Ascending aorta (tissue), 2 donors: ENCODE measurements at regions not wholly inside any gene's neighbourhood (a gene's known extent, or its start where the extent isn't known, plus 50 kb on each side); places are given as distances from the start of the nearest gene placed in this dataset.
"Not testable (repeated sequence)": the region's sequence is repeated elsewhere in the genome, so short reads cannot be mapped to it uniquely, and the experiment has no call there.

Source experiments
- DNase-seq, 2 donors: peaks; one replicate each; pipeline ENCODE4 v3.0.0-alpha.2; 2019; ENCODE audit warnings: low spot score in 2 of 2
- H3K27ac ChIP-seq, 2 donors: fragments of 200-600 bp; sonication (generic); one replicate each; pipeline ENCODE4 v1.5.1; 2016 to 2017; ENCODE audit warnings: mild to moderate bottlenecking in 1 of 2
- H3K27me3 ChIP-seq: fragments of 200-600 bp; sonication (generic); one replicate; pipeline ENCODE4 v1.5.1; 2017
- H3K36me3 ChIP-seq, 2 donors: fragments of 200-600 bp; sonication (generic); one replicate each; pipeline ENCODE4 v1.5.1; 2016
- H3K4me1 ChIP-seq, 2 donors: fragments of 200-600 bp; sonication (generic); one replicate each; pipeline ENCODE4 v1.5.1; 2016 to 2017; ENCODE audit warnings: mild to moderate bottlenecking in 1 of 2
- H3K4me3 ChIP-seq, 2 donors: fragments of 200-600 bp; sonication (generic); one replicate each; pipeline ENCODE4 v1.5.1; 2016 to 2017; ENCODE audit warnings: mild to moderate bottlenecking in 1 of 2
- H3K9me3 ChIP-seq, 2 donors: fragments of 200-600 bp; sonication (generic); one replicate each; pipeline ENCODE4 v1.5.1; 2016
- CTCF ChIP-seq, 3 experiments: fragments of 200-600 bp in 2 of 3; fragments of 450-650 bp in 1 of 3; sonication (generic) in 2 of 3; IDR thresholded peaks; one replicate each; pipeline ENCODE4 v1.5.1; 2016 to 2019; ENCODE audit warnings: antibody characterized with exemption in 3 of 3, mild to moderate bottlenecking in 1 of 3, moderate library complexity in 1 of 3
- intact Hi-C: fragments of 100-400 bp; cut with DNase I; formaldehyde crosslinking; loops from one replicate; pipeline ENCODE4 v1.15.1; 2023

GRCh38 chr16:73113336-73113735 is 65.4 kb upstream of the ZFHX3 start:
- no peaks in the 10 kb centered on the region for H3K4me1 ChIP-seq
- no peak for TF ChIP-seq CTCF (IDR thresholded peaks at IDR 0.05)
- no peaks in the 10 kb centered on the region for H3K27me3 ChIP-seq
- H3K36me3 ChIP-seq: no peaks in the 10 kb centered on the region
- no peaks in the 10 kb centered on the region for H3K9me3 ChIP-seq
- intact Hi-C loops: no loop called here
- no peak for DNase-seq
- H3K4me3 ChIP-seq: no peak overlapping the region
- H3K27ac ChIP-seq: peak overlapping the region in 1 of 2 donors; percentile 19

- intact Hi-C loops: no loop called here
- Histone ChIP-seq H3K4me1 (no peaks in the 10 kb centered on the region), H3K4me3 (no peak overlapping the region), H3K9me3 (no peaks in the 10 kb centered on the region), H3K36me3 (no peaks in the 10 kb centered on the region), H3K27me3 (no peaks in the 10 kb centered on the region), H3K27ac (no peak overlapping the region)
- no peak for DNase-seq
- no peak for TF ChIP-seq CTCF (IDR thresholded peaks at IDR 0.05)
Measured at GRCh38 chr16:73108195-73108963, 60.5 kb upstream of the ZFHX3 start.

- H3K4me1 ChIP-seq: no peaks in the 10 kb centered on the region
- intact Hi-C loops: no loop called here
- H3K27ac ChIP-seq: no peak overlapping the region
- DNase-seq: no peak
- no peaks in the 10 kb centered on the region for H3K9me3 ChIP-seq
- no peaks in the 10 kb centered on the region for H3K36me3 ChIP-seq
- H3K4me3 ChIP-seq: no peak overlapping the region
- no peaks in the 10 kb centered on the region for H3K27me3 ChIP-seq
- TF ChIP-seq CTCF (IDR thresholded peaks at IDR 0.05): no peak
Measured at GRCh38 chr16:73107371-73107770, 59.4 kb upstream of the ZFHX3 start.

GRCh38 chr16:73106329-73107034 is 58.6 kb upstream of the ZFHX3 start:
- intact Hi-C loops: no loop called here
- TF ChIP-seq CTCF (IDR thresholded peaks at IDR 0.05): no peak
- Histone ChIP-seq H3K27ac (no peak overlapping the region), H3K36me3 (no peaks in the 10 kb centered on the region), H3K9me3 (no peaks in the 10 kb centered on the region), H3K4me3 (no peak overlapping the region), H3K4me1 (no peaks in the 10 kb centered on the region), H3K27me3 (no peaks in the 10 kb centered on the region)
- DNase-seq: no peak

- H3K36me3 ChIP-seq: no peaks in the 10 kb centered on the region
- no peak overlapping the region for H3K4me3 ChIP-seq
- H3K9me3 ChIP-seq: no peaks in the 10 kb centered on the region
- no peaks in the 10 kb centered on the region for H3K27me3 ChIP-seq
- no peak for TF ChIP-seq CTCF (IDR thresholded peaks at IDR 0.05)
- peaks cover under 1 to 4% of the 10 kb centered on the region in 2 donors for H3K4me1 ChIP-seq
- DNase-seq: no peak
- intact Hi-C loops: no loop called here
- no peak overlapping the region for H3K27ac ChIP-seq
Measured at GRCh38 chr16:73101568-73101967, 53.6 kb upstream of the ZFHX3 start.

GRCh38 chr16:73099601-73100000 is 51.7 kb upstream of the ZFHX3 start:
- H3K27me3 ChIP-seq, H3K27ac ChIP-seq, H3K9me3 ChIP-seq, DNase-seq, H3K36me3 ChIP-seq, intact Hi-C loops, H3K4me3 ChIP-seq: not testable (repeated sequence)
- peaks cover 6 to 23% of the 10 kb centered on the region in 2 donors for H3K4me1 ChIP-seq
